Astrocyte of the cerebellum (primary cell): ENCODE measurements at regions not wholly inside any gene's neighbourhood (a gene's known extent, or its start where the extent isn't known, plus 50 kb on each side); places are given as distances from the start of the nearest gene placed in this dataset.

ENCODE experiments used
- DNase-seq: peaks from one replicate; pipeline ENCODE4 v3.0.0-alpha.2; 2011; ENCODE audit warnings: low read depth
- H3K4me3 ChIP-seq: 2 replicates; pipeline ENCODE4 v1.5.1; 2011; ENCODE audit warnings: mild to moderate bottlenecking, low read depth, low read length, moderate library complexity
- in situ Hi-C: cut with HindIII; loops from 2 replicates; pipeline ENCODE4 v1.10.0; 2017; ENCODE audit warnings: low sequenced_read_pairs
- TF ChIP-seq, protein P1 (sequence below): IDR thresholded peaks from 2 replicates; pipeline ENCODE4 v1.5.1; 2012; ENCODE audit warnings: low read length, low read depth, moderate library complexity, mild to moderate bottlenecking; ENCODE audit errors: missing control alignments

DNA sequence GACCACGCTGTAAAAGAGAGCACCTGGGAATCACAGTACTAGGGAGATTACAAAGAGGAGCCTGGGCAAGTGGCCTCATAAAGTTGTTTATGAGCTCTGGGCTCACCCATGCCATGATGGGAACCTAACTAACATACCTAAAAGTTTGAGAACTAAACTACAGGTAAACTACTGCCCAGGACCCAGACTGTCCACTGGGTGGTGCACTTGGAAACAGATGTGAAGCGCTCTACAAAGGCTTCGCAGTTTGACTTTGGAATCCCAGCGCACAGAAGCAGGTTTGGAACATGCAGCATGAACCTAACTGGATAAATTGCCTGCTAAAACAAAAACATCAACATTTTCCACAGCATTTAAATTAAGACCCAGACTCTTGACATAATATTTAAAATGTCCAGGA, 418.6 kb downstream of the FAM181B start:
- no peak overlapping the region for H3K4me3 ChIP-seq
- DNase-seq = no peak
- TF ChIP-seq, protein P1, sequence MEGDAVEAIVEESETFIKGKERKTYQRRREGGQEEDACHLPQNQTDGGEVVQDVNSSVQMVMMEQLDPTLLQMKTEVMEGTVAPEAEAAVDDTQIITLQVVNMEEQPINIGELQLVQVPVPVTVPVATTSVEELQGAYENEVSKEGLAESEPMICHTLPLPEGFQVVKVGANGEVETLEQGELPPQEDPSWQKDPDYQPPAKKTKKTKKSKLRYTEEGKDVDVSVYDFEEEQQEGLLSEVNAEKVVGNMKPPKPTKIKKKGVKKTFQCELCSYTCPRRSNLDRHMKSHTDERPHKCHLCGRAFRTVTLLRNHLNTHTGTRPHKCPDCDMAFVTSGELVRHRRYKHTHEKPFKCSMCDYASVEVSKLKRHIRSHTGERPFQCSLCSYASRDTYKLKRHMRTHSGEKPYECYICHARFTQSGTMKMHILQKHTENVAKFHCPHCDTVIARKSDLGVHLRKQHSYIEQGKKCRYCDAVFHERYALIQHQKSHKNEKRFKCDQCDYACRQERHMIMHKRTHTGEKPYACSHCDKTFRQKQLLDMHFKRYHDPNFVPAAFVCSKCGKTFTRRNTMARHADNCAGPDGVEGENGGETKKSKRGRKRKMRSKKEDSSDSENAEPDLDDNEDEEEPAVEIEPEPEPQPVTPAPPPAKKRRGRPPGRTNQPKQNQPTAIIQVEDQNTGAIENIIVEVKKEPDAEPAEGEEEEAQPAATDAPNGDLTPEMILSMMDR = peak; percentile 40
- in situ Hi-C loops = no loop called here

DNA sequence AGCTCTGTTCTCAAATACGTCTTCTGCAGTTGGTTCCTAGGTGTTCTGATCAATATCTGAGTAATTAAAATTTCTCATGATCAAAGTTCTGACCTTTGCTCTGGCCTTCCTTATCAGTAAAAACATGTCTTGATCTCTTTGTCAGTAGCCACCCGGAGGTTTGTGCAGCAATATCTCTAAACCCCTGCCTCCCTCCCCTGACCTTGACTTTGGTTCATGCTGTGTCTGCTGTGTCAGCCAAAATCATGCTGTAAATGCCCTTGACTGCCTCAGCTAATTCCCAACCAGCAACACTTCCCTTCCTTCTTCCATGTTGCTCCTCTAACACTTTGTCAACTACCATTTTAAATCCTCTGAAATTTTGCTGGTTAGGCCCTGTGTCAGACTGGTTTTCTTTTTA, 424.7 kb downstream of the FAM181B start:
- TF ChIP-seq, protein P1 = no peak
- DNase-seq = no peak
- H3K4me3 ChIP-seq = no peak overlapping the region
- in situ Hi-C loops = no loop called here

DNA sequence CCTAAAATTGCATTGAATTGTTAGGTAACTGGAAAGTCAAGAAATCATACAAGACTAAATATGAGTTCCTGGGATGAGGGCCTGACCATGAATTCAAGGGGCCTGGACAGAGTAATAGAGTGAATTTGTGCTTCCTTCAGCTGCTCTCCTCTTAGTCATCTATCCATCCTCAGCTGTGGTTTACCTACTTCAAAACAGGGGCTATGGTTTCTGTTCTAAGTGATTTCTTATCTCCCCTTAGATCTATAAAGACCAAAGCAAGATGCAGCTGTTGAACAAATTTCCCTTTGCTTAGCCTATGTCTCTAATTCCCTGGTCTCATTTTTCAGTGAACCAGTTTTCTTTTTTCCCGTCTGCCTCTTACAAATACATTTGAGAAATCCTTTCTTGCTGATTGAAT, 428.5 kb downstream of the FAM181B start:
- in situ Hi-C loops = no loop called here
- H3K4me3 ChIP-seq = no peak overlapping the region
- no peak for DNase-seq
- TF ChIP-seq, protein P1 = no peak

DNA sequence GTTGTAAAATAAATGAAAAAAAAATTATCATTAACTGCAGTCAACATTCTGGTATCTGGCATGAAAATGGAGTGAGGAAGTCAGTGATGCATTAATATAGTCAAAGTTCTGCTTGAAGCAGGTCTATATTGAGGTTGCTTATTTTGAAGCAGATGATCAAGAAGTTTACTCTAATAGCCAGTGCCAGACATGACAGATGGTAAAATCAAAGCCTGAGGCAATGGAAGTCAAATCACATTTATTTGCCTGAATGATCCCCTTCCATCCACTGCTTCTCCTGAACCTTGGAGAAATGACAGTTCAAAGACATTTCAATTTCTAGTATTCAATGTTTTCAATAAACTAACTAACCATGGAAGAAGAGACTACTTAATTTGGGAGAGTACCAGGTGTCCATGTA, 430.0 kb downstream of the FAM181B start:
- TF ChIP-seq, protein P1 = no peak
- in situ Hi-C loops = no loop called here

DNA sequence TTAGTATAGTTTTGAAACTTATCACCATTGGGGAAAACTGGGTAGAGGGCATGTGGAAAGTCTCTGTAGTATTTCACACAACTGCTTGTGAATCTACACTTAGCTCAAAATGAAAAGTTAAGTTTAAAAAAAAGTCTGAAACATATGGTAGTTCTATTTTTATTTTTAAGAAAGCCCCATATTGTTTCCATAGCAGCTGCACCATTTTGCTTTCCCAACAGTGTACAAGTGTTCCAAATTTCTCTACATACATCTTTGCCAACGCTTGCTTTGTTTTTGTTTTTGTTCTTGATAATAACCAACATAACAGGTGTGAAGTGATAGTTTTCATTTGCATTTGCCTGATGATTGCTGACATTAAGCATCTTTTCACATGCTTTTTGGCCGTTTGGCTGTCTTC, 445.2 kb downstream of the FAM181B start:
- in situ Hi-C loops = no loop called here
- TF ChIP-seq, protein P1 = no peak

More for the DNA sequence above, 430.0 kb downstream of the FAM181B start:
- no peak overlapping the region for H3K4me3 ChIP-seq
- DNase-seq = no peak

DNA sequence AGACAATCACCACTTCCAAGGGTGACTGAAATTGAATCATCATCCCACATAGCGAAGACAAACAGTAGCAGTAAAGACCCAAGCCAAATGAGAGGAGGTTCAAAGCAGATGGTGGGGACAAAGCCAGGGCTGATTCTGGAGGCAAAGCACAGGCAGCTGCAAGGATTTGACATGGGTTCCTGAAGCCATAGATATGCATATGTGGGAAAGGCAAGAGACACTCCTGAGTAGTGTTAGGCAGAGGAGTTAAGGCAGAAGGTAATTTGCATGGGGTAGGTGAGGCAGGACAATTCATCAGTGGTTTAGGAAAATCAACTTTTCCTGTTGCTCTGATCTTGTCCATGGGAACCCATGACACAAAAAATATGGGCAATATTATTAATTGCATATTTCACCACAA, 462.8 kb downstream of the FAM181B start:
- H3K4me3 ChIP-seq = no peak overlapping the region
- DNase-seq = no peak
- TF ChIP-seq, protein P1 = no peak
- in situ Hi-C loops = no loop called here

More for the DNA sequence above, 445.2 kb downstream of the FAM181B start:
- no peak overlapping the region for H3K4me3 ChIP-seq
- DNase-seq = no peak

DNA sequence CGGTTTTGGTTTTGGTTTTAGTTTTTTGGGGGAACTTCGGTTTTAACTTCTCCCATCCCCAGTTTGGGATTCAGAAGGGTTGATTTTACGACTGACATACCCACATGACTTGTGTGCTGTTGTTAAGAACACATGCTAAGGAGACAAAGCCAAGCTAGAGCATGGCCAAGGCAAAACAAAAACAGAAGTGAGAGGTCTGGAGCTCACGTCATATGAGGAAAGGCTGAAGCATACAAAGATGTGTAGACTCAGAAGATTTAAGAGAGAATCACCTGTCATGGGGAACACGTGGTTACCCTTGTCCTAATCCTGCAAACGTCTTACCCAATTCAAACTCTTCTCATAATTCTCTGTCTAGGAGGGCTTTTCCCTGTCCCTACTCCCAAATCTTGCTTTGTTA, 465.0 kb downstream of the FAM181B start:
- TF ChIP-seq, protein P1 = no peak
- in situ Hi-C loops = no loop called here
- no peak overlapping the region for H3K4me3 ChIP-seq
- no peak for DNase-seq
